SU-DHL-6 (cell line): ENCODE measurements at regions not wholly inside any gene's neighbourhood (a gene's known extent, or its start where the extent isn't known, plus 50 kb on each side); places are given as distances from the start of the nearest gene placed in this dataset.

Experiments used
- CTCF ChIP-seq: fragments of 200-600 bp; sonication (generic); IDR thresholded peaks from one replicate; pipeline ENCODE4 v1.5.1; 2017; ENCODE audit warnings: antibody characterized with exemption, mild to moderate bottlenecking, low read length, moderate library complexity; ENCODE audit not compliant: insufficient read depth, poor library complexity, severe bottlenecking
- EZH2phosphoT487 ChIP-seq: fragments of 200-600 bp; sonication (generic), shearing (Covaris generic); conservative IDR thresholded peaks from 2 replicates; pipeline ENCODE4 v1.6.1; 2018; ENCODE audit warnings: mild to moderate bottlenecking, antibody characterized with exemption, low read length, moderate library complexity, mixed read lengths

DNA sequence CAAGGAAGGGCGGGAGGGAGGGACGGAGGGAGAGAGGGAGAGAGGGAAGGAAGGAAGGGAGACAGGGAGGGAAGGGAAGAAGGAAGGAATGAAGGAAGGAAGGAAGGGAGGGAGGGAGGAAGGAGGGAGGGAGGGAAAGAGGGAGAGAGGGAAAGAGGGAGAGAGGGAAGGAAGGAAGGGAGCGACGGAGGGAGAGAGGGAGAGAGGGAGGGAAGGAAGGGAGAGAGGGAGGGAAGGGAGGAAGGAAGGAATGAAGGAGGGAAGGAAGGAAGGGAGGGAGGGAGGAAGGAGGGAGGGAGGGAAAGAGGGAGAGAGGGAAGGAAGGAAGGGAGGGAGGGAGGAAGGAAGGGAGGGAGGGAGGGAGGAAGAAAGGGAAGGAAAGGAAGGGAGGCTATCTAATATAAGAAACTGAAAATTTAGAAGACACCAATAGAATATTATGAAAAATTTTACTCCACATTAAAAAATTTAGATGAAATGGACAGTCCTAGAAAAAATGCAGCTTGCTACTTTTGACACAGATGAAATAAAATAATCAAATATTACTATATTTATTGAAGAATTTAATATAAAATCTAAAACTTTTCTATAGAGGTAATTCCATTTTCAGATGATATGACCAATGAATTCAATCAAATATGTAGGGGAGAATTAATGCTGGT lies 280.3 kb upstream of the SLITRK3 start:
- TF ChIP-seq CTCF (no peak), EZH2phosphoT487 (no peak)
